Heart left ventricle (tissue), 13 donors: ENCODE measurements at regions not wholly inside any gene's neighbourhood (a gene's known extent, or its start where the extent isn't known, plus 50 kb on each side); places are given as distances from the start of the nearest gene placed in this dataset.

Experiments used
- POLR2A ChIP-seq, 2 donors: fragments of 450-650 bp; IDR thresholded peaks; one replicate each; pipeline ENCODE4 v1.6.1; 2017; ENCODE audit warnings: antibody characterized with exemption in 2 of 2, mild to moderate bottlenecking in 2 of 2, moderate library complexity in 2 of 2
- TF ChIP-seq, protein P1 (sequence below), 12 donors: fragments of 200-600 bp; sonication (generic) in 4 of 12; IDR thresholded peaks; one replicate each; pipeline versions ENCODE4 v1.5.0 to v1.8.0; 2018 to 2022; ENCODE audit warnings: antibody characterized with exemption in 12 of 12, mild to moderate bottlenecking in 5 of 12
- donor health status: ischemic (EF 13 %, LVEDD 7.1; RV severe dilation, severe dysfunction).
- donor health status: DM: no; HTN: yes; CAD: no.
- donor health status: DM: no; HTN: no; CAD: no.
- donor health status: ischemic (EF 25% LVEDD 6.9; RV normal size, moderate dysfunction).
- donor health status: ischemic (EF 25% LVEDD 5.7; RV mildly dilated, moderate dysfunction).
- donor health status: ischemic (EF 35%, LVEDD 5.7; RV mildly dilated, moderate dysfunction).
- donor health status: nonischemic (EF 11% LVEDD 7.7; RV severe dilation, severe dysfunction).
- donor health status: DM: yes; HTN: yes; CAD: no.
- donor health status: PGD.
- donor health status: ischemic (EF 29% LVEDD 5.4; RV normal size, mild dysfunction).
- donor health status: nonischemic (EF 23%, LVEDD 6.1; RV moderate dilation, normal function).

GRCh38 chr9:88792502-88792901 lies 198.8 kb upstream of the S1PR3 start:
- TF ChIP-seq, protein P1, sequence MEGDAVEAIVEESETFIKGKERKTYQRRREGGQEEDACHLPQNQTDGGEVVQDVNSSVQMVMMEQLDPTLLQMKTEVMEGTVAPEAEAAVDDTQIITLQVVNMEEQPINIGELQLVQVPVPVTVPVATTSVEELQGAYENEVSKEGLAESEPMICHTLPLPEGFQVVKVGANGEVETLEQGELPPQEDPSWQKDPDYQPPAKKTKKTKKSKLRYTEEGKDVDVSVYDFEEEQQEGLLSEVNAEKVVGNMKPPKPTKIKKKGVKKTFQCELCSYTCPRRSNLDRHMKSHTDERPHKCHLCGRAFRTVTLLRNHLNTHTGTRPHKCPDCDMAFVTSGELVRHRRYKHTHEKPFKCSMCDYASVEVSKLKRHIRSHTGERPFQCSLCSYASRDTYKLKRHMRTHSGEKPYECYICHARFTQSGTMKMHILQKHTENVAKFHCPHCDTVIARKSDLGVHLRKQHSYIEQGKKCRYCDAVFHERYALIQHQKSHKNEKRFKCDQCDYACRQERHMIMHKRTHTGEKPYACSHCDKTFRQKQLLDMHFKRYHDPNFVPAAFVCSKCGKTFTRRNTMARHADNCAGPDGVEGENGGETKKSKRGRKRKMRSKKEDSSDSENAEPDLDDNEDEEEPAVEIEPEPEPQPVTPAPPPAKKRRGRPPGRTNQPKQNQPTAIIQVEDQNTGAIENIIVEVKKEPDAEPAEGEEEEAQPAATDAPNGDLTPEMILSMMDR (IDR thresholded peaks at IDR 0.05), result no peak
- no peak for TF ChIP-seq POLR2A (IDR thresholded peaks at IDR 0.05)
